ENCODE measurements at regions not wholly inside any gene's neighbourhood (a gene's known extent, or its start where the extent isn't known, plus 50 kb on each side); places are given as distances from the start of the nearest gene placed in this dataset.

DNA sequence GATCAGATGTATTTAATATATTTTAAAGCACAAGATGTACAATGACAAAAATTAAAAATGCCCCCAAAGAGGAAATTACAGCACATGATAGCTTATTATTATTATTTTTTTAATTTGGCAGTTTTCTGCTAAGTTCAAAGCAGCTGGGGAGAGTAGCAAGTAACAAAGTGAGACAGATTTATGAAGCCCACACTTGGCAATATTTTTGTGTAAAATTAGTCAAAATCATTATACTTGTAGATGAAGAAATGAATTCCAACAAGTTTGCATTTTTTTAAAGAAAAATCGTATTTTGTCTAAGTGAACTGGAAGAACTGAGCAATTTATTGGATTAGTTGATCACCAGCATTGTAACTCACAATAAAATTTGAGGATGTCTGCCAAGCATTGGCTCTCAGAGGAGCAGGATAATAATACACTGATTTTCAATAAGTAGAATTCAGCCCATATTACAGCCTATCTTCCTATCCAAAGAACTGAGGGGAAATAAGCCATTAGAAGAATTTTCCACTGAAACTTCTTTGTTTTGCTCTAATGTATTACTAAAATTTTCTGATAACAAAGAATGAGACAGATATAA, 215.6 kb downstream of the MAP2K6 start:
- Histone ChIP-seq H3K9me3 (no peaks in the 10 kb centered on the region), H3K4me1 (no peaks in the 10 kb centered on the region), H3K27me3 (no peaks in the 10 kb centered on the region), H3K27ac (no peak overlapping the region), H3K36me3 (ENCODE audit: low read depth, missing control alignments) (no peaks in the 10 kb centered on the region), H3K4me3 (no peak overlapping the region)
- WGBS, 2 donors: 59 to 70% methylated on average over 1 of the region's 1 CpG
- no peak for TF ChIP-seq POLR2A (IDR thresholded peaks at IDR 0.05)
- TF ChIP-seq, protein P1, sequence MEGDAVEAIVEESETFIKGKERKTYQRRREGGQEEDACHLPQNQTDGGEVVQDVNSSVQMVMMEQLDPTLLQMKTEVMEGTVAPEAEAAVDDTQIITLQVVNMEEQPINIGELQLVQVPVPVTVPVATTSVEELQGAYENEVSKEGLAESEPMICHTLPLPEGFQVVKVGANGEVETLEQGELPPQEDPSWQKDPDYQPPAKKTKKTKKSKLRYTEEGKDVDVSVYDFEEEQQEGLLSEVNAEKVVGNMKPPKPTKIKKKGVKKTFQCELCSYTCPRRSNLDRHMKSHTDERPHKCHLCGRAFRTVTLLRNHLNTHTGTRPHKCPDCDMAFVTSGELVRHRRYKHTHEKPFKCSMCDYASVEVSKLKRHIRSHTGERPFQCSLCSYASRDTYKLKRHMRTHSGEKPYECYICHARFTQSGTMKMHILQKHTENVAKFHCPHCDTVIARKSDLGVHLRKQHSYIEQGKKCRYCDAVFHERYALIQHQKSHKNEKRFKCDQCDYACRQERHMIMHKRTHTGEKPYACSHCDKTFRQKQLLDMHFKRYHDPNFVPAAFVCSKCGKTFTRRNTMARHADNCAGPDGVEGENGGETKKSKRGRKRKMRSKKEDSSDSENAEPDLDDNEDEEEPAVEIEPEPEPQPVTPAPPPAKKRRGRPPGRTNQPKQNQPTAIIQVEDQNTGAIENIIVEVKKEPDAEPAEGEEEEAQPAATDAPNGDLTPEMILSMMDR (IDR thresholded peaks at IDR 0.05): no peak
- DNase-seq: no peak
- intact Hi-C loops (cut with DNase I; ENCODE audit: low total_unique reads): no loop called here

DNA sequence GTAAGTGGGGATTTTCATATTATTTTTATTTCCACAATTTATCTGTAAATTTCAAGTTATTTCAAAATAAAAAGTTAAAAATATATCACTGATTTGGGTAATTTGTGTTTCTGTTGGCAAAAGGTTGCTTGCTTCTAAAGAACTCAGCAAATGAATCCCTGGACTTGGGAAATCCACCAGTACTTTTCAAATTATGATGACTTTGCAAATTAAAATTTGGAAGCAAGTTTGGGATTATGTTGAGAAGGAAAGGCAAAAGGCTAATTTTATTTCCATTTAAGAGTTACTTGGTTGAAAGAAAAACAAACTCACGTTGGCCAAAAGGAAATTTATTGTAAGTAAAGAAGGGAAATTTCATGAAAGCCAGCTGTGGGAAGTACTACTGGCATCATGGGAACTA, 220.3 kb downstream of the MAP2K6 start:
- Histone ChIP-seq H3K36me3 (ENCODE audit: low read depth, missing control alignments) (no peaks in the 10 kb centered on the region), H3K4me1 (no peaks in the 10 kb centered on the region), H3K27ac (no peak overlapping the region), H3K27me3 (no peaks in the 10 kb centered on the region), H3K4me3 (no peak overlapping the region), H3K9me3 (no peaks in the 10 kb centered on the region)
- WGBS, 2 donors: 29 to 38% methylated on average over 1 of the region's 1 CpG
- no peak for DNase-seq
- intact Hi-C loops (cut with DNase I; ENCODE audit: low total_unique reads): no loop called here
- no peak for TF ChIP-seq POLR2A (IDR thresholded peaks at IDR 0.05)
- TF ChIP-seq, protein P1 (IDR thresholded peaks at IDR 0.05): no peak

DNA sequence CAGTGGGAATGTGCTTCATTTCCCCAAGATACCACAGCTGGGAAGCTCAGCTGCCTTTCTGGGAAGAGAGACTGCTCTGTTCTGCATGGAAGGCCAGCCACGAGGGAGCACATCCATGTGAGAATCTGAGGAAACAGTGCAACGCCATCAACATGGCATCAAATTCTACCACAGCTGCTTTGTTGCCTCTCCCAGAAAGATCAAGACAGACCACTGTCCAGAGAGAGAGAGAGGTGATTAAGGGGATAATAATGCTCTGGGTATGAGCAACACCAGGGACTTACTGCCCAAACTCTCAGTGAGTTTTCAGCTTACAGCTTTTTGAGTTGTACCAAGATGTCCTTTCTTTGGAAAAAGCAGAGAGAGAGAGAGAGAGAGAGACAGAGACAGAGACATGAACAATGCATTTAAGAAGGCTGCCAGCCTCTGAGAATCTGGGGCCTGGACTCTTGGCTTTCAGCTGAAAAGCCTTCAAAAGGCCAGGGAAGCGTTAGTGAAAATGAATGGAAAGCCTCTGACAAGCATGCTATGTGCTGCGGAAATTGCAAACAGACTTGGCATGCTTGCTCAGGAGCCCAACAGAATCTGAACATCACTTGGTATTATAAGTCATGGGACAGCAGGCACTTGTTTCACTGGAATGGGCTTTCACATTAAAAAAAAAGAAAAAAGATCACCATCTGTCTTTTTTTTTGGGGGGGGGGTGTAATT, 223.1 kb downstream of the MAP2K6 start:
- H3K9me3 ChIP-seq: no peaks in the 10 kb centered on the region
- H3K27me3 ChIP-seq: no peaks in the 10 kb centered on the region
- H3K4me1 ChIP-seq: no peaks in the 10 kb centered on the region
- no peaks in the 10 kb centered on the region for H3K36me3 ChIP-seq (ENCODE audit: low read depth, missing control alignments)
- DNase-seq: no peak
- H3K27ac ChIP-seq: no peak overlapping the region
- H3K4me3 ChIP-seq: no peak overlapping the region
- WGBS, 2 donors: 88 to 89% methylated on average over 4 of the region's 4 CpGs
- TF ChIP-seq POLR2A (IDR thresholded peaks at IDR 0.05): no peak
- TF ChIP-seq, protein P1 (IDR thresholded peaks at IDR 0.05): no peak
- intact Hi-C loops (cut with DNase I; ENCODE audit: low total_unique reads): no loop called here

DNA sequence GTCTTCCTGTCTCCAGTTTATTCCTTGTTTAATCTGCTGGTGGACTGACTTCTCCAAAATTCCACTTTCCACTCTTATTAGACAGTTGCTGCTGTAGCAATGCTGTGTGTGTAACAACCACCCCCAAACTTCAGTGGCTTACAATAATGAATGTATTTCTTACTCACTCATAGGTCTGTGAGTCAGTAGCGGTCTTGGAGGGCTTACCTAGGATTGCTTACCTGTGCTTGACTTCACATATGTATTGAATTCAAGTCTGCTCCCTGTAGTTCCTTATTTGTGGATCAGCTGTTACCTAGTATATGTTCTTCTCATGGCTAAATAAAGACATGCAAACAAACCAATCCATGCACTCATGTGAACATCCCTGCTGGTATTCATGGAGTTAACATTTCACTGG, 224.6 kb downstream of the MAP2K6 start:
- Histone ChIP-seq H3K9me3 (no peaks in the 10 kb centered on the region), H3K36me3 (ENCODE audit: low read depth, missing control alignments) (no peaks in the 10 kb centered on the region), H3K27ac (no peak overlapping the region), H3K4me3 (no peak overlapping the region), H3K4me1 (no peaks in the 10 kb centered on the region), H3K27me3 (no peaks in the 10 kb centered on the region)
- no peak for DNase-seq
- intact Hi-C loops (cut with DNase I; ENCODE audit: low total_unique reads): no loop called here
- WGBS, 2 donors: 96 to 100% methylated on average over 1 of the region's 1 CpG
- TF ChIP-seq POLR2A (IDR thresholded peaks at IDR 0.05): no peak
- TF ChIP-seq, protein P1 (IDR thresholded peaks at IDR 0.05): no peak

- H3K27ac ChIP-seq: no peak overlapping the region
- intact Hi-C loops (cut with DNase I; ENCODE audit: low total_unique reads): no loop called here
- WGBS, 2 donors: 61 to 67% methylated on average over 3 of the region's 3 CpGs
- no peaks in the 10 kb centered on the region for H3K9me3 ChIP-seq
- H3K36me3 ChIP-seq (ENCODE audit: low read depth, missing control alignments): no peaks in the 10 kb centered on the region
- no peaks in the 10 kb centered on the region for H3K27me3 ChIP-seq
- no peak for DNase-seq
- H3K4me3 ChIP-seq: no peak overlapping the region
- H3K4me1 ChIP-seq: no peaks in the 10 kb centered on the region
- TF ChIP-seq, protein P1 (IDR thresholded peaks at IDR 0.05): no peak
- TF ChIP-seq POLR2A (IDR thresholded peaks at IDR 0.05): no peak
Observed at GRCh38 chr17:69640073-69640472, 225.6 kb downstream of the MAP2K6 start.

Measured in testis (tissue), 2 donors.